ENCODE measurements at regions not wholly inside any gene's neighbourhood (a gene's known extent, or its start where the extent isn't known, plus 50 kb on each side); places are given as distances from the start of the nearest gene placed in this dataset.
"Not testable (repeated sequence)": the region's sequence is repeated elsewhere in the genome, so short reads cannot be mapped to it uniquely, and the experiment has no call there.

GRCh38 chr2:175872721-175873120, 129.3 kb downstream of the LNPK start:
- in situ Hi-C loops (cut with MboI; ENCODE audit: low sequenced_read_pairs), result no loop called here

GRCh38 chr2:175872005-175872348, 130.1 kb downstream of the LNPK start:
- in situ Hi-C loops (cut with MboI; ENCODE audit: low sequenced_read_pairs), result no loop called here

GRCh38 chr2:175871331-175872004, 130.6 kb downstream of the LNPK start:
- in situ Hi-C loops (cut with MboI; ENCODE audit: low sequenced_read_pairs), result no loop called here

GRCh38 chr2:175865716-175866115, 136.4 kb downstream of the LNPK start:
- in situ Hi-C loops (cut with MboI; ENCODE audit: low sequenced_read_pairs), result no loop called here

GRCh38 chr2:175864137-175864850, 137.8 kb downstream of the LNPK start:
- in situ Hi-C loops (cut with MboI; ENCODE audit: low sequenced_read_pairs), result no loop called here

GRCh38 chr2:175861958-175862357, 140.1 kb downstream of the LNPK start:
- in situ Hi-C loops (cut with MboI; ENCODE audit: low sequenced_read_pairs), result no loop called here

GRCh38 chr2:175855794-175856453, 146.1 kb downstream of the LNPK start:
- in situ Hi-C loops (cut with MboI; ENCODE audit: low sequenced_read_pairs), result no loop called here

- in situ Hi-C loops (cut with MboI; ENCODE audit: low sequenced_read_pairs), result no loop called here
Measured at GRCh38 chr2:175855236-175855635, 146.8 kb downstream of the LNPK start.

- in situ Hi-C loops (cut with MboI; ENCODE audit: low sequenced_read_pairs), result no loop called here
Measured at GRCh38 chr2:175854665-175855064, 147.4 kb downstream of the LNPK start.

- in situ Hi-C loops (cut with MboI; ENCODE audit: low sequenced_read_pairs), result no loop called here
Measured at GRCh38 chr2:175854129-175854528, 147.9 kb downstream of the LNPK start.

- in situ Hi-C loops (cut with MboI; ENCODE audit: low sequenced_read_pairs), result no loop called here
Measured at GRCh38 chr2:175853616-175853890, 148.5 kb downstream of the LNPK start.

- in situ Hi-C loops (cut with MboI; ENCODE audit: low sequenced_read_pairs), result no loop called here
Measured at GRCh38 chr2:175852879-175853615, 149.0 kb downstream of the LNPK start.

- in situ Hi-C loops (cut with MboI; ENCODE audit: low sequenced_read_pairs), result no loop called here
Measured at GRCh38 chr2:175847128-175847527, 154.9 kb downstream of the LNPK start.

- in situ Hi-C loops (cut with MboI; ENCODE audit: low sequenced_read_pairs), result no loop called here
Measured at GRCh38 chr2:175844169-175844568, 157.9 kb downstream of the LNPK start.

- in situ Hi-C loops (cut with MboI; ENCODE audit: low sequenced_read_pairs), result no loop called here
Measured at GRCh38 chr2:175843625-175844024, 158.4 kb downstream of the LNPK start.

GRCh38 chr2:175842996-175843395, 159.1 kb downstream of the LNPK start:
- in situ Hi-C loops (cut with MboI; ENCODE audit: low sequenced_read_pairs), result no loop called here

GRCh38 chr2:175840765-175841164, 161.3 kb downstream of the LNPK start:
- in situ Hi-C loops (cut with MboI; ENCODE audit: low sequenced_read_pairs), result not testable (repeated sequence)

- in situ Hi-C loops (cut with MboI; ENCODE audit: low sequenced_read_pairs), result no loop called here
Measured at GRCh38 chr2:175840256-175840655, 161.8 kb downstream of the LNPK start.

GRCh38 chr2:175838979-175839378, 163.1 kb downstream of the LNPK start:
- in situ Hi-C loops (cut with MboI; ENCODE audit: low sequenced_read_pairs), result no loop called here

GRCh38 chr2:175837046-175837445, 165.0 kb downstream of the LNPK start:
- in situ Hi-C loops (cut with MboI; ENCODE audit: low sequenced_read_pairs), result no loop called here

GRCh38 chr2:175836361-175836760, 165.7 kb downstream of the LNPK start:
- in situ Hi-C loops (cut with MboI; ENCODE audit: low sequenced_read_pairs), result no loop called here

GRCh38 chr2:175834477-175834876, 167.6 kb downstream of the LNPK start:
- in situ Hi-C loops (cut with MboI; ENCODE audit: low sequenced_read_pairs), result no loop called here
